Osteoblast (primary cell): ENCODE measurements at regions not wholly inside any gene's neighbourhood (a gene's known extent, or its start where the extent isn't known, plus 50 kb on each side); places are given as distances from the start of the nearest gene placed in this dataset.

ENCODE experiments used
- DNase-seq: peaks from one replicate; pipeline ENCODE4 v3.0.0; 2011; ENCODE audit warnings: low spot score, mixed read lengths; ENCODE audit not compliant: insufficient read length; ENCODE audit errors: missing footprints
- H2AFZ ChIP-seq: 2 replicates; pipeline ENCODE4 v1.6.0; 2011; ENCODE audit warnings: mild to moderate bottlenecking, low read length
- H3K27ac ChIP-seq: 2 replicates; pipeline ENCODE4 v1.5.1; 2011; ENCODE audit warnings: mild to moderate bottlenecking, low read depth, low read length, moderate library complexity
- H3K27me3 ChIP-seq: 2 replicates; pipeline ENCODE4 v1.6.0; 2012; ENCODE audit warnings: mild to moderate bottlenecking, control low read depth, inconsistent platforms, low read length, moderate library complexity; ENCODE audit not compliant: insufficient read depth
- H3K36me3 ChIP-seq: 2 replicates; pipeline ENCODE4 v1.5.1; 2011; ENCODE audit warnings: mild to moderate bottlenecking, low read length, control low read depth, moderate library complexity; ENCODE audit not compliant: insufficient read depth
- H3K4me1 ChIP-seq: 2 replicates; pipeline ENCODE4 v1.5.1; 2011; ENCODE audit warnings: mild to moderate bottlenecking, low read length, control low read depth, moderate library complexity; ENCODE audit not compliant: insufficient read depth
- H3K4me2 ChIP-seq: 2 replicates; pipeline ENCODE4 v1.6.0; 2011; ENCODE audit warnings: mild to moderate bottlenecking, low read length; ENCODE audit not compliant: insufficient read depth
- H3K4me3 ChIP-seq: fragments of 200-600 bp; sonication (generic); 3 replicates; pipeline ENCODE4 v1.5.1; 2012; ENCODE audit warnings: mild to moderate bottlenecking, low read length, inconsistent platforms; ENCODE audit not compliant: insufficient read depth
- H3K79me2 ChIP-seq: 2 replicates; pipeline ENCODE4 v1.6.0; 2012; ENCODE audit warnings: mild to moderate bottlenecking, low read length, control low read depth, inconsistent platforms; ENCODE audit not compliant: insufficient read depth
- H3K9me3 ChIP-seq: 2 replicates; pipeline ENCODE4 v1.5.1; 2011; ENCODE audit warnings: low read depth, low read length, control low read depth
- H4K20me1 ChIP-seq: 2 replicates; pipeline ENCODE4 v1.6.0; 2012; ENCODE audit warnings: mild to moderate bottlenecking, low read length, control low read depth; ENCODE audit not compliant: insufficient read depth
- CTCF ChIP-seq: IDR thresholded peaks from 2 replicates; pipeline ENCODE4 v1.5.1; 2011; ENCODE audit warnings: mild to moderate bottlenecking, low read depth, low read length, moderate library complexity; ENCODE audit errors: extremely low read depth

GRCh38 chr5:39811381-39811780 is 386.6 kb upstream of the DAB2 start:
- Histone ChIP-seq H3K4me3 (no peak overlapping the region), H2AFZ (no peak overlapping the region), H3K79me2 (no peaks in the 10 kb centered on the region), H3K27me3 (no peaks in the 10 kb centered on the region), H3K27ac (no peak overlapping the region), H4K20me1 (no peaks in the 10 kb centered on the region), H3K9me3 (no peaks in the 10 kb centered on the region), H3K4me2 (no peak overlapping the region), H3K36me3 (no peaks in the 10 kb centered on the region), H3K4me1 (no peaks in the 10 kb centered on the region)
- DNase-seq = no peak
- TF ChIP-seq CTCF = no peak

- Histone ChIP-seq H3K79me2 (no peaks in the 10 kb centered on the region), H3K4me1 (no peaks in the 10 kb centered on the region), H2AFZ (no peak overlapping the region), H3K27me3 (no peaks in the 10 kb centered on the region), H3K9me3 (no peaks in the 10 kb centered on the region), H3K27ac (no peak overlapping the region), H3K4me2 (no peak overlapping the region), H4K20me1 (no peaks in the 10 kb centered on the region), H3K36me3 (no peaks in the 10 kb centered on the region), H3K4me3 (no peak overlapping the region)
- TF ChIP-seq CTCF = no peak
- DNase-seq = no peak
Measured at GRCh38 chr5:39808656-39809055, 383.9 kb upstream of the DAB2 start.

GRCh38 chr5:39801306-39801705 is 376.5 kb upstream of the DAB2 start:
- no peaks in the 10 kb centered on the region for H4K20me1 ChIP-seq
- no peak overlapping the region for H3K27ac ChIP-seq
- no peak overlapping the region for H3K4me2 ChIP-seq
- no peaks in the 10 kb centered on the region for H3K79me2 ChIP-seq
- H3K4me3 ChIP-seq = no peak overlapping the region
- no peaks in the 10 kb centered on the region for H3K36me3 ChIP-seq
- H3K27me3 ChIP-seq = no peaks in the 10 kb centered on the region
- TF ChIP-seq CTCF = no peak
- H2AFZ ChIP-seq = no peak overlapping the region
- H3K4me1 ChIP-seq = peaks cover 3% of the 10 kb centered on the region
- H3K9me3 ChIP-seq = no peaks in the 10 kb centered on the region
- no peak for DNase-seq

GRCh38 chr5:39800042-39800601 is 375.3 kb upstream of the DAB2 start:
- Histone ChIP-seq H3K4me2 (no peak overlapping the region), H4K20me1 (no peaks in the 10 kb centered on the region), H3K9me3 (no peaks in the 10 kb centered on the region), H3K27me3 (no peaks in the 10 kb centered on the region), H3K27ac (no peak overlapping the region), H3K79me2 (no peaks in the 10 kb centered on the region), H2AFZ (peak overlapping the region; percentile 14), H3K36me3 (no peaks in the 10 kb centered on the region), H3K4me1 (peaks cover 11% of the 10 kb centered on the region), H3K4me3 (no peak overlapping the region)
- TF ChIP-seq CTCF = no peak
- DNase-seq = no peak
